Kidney epithelial cell (primary cell): ENCODE measurements at regions not wholly inside any gene's neighbourhood (a gene's known extent, or its start where the extent isn't known, plus 50 kb on each side); places are given as distances from the start of the nearest gene placed in this dataset.

Source experiments
- DNase-seq: peaks from one replicate; pipeline ENCODE4 v3.0.0-alpha.2; 2010; ENCODE audit warnings: low read depth
- H3K27me3 ChIP-seq: 2 replicates; pipeline ENCODE4 v1.6.0; 2011; ENCODE audit warnings: low read length; ENCODE audit not compliant: control insufficient read depth, insufficient read depth
- H3K36me3 ChIP-seq: 2 replicates; pipeline ENCODE4 v1.5.1; 2011; ENCODE audit warnings: low read length; ENCODE audit not compliant: control insufficient read depth, insufficient read depth
- H3K4me3 ChIP-seq: 2 replicates; pipeline ENCODE4 v1.5.1; 2011; ENCODE audit warnings: low read depth, mild to moderate bottlenecking, control low read depth, low read length
- CTCF ChIP-seq: IDR thresholded peaks from 2 replicates; pipeline ENCODE4 v1.5.1; 2011; ENCODE audit warnings: mild to moderate bottlenecking, moderate library complexity, low read length, control low read depth, inconsistent platforms; ENCODE audit not compliant: insufficient read depth, poor library complexity, severe bottlenecking

GRCh38 chr13:111880185-111880584 is 186.8 kb upstream of the SOX1 start:
- no peak for TF ChIP-seq CTCF
- no peak overlapping the region for H3K4me3 ChIP-seq
- no peak for DNase-seq
- H3K36me3 ChIP-seq, result no peaks in the 10 kb centered on the region
- H3K27me3 ChIP-seq, result no peaks in the 10 kb centered on the region

GRCh38 chr13:111881700-111882099 is 185.2 kb upstream of the SOX1 start:
- no peak overlapping the region for H3K4me3 ChIP-seq
- no peaks in the 10 kb centered on the region for H3K36me3 ChIP-seq
- no peak for DNase-seq
- TF ChIP-seq CTCF, result no peak
- H3K27me3 ChIP-seq, result no peaks in the 10 kb centered on the region

- H3K36me3 ChIP-seq, result no peaks in the 10 kb centered on the region
- no peak for DNase-seq
- H3K4me3 ChIP-seq, result no peak overlapping the region
- TF ChIP-seq CTCF, result no peak
- no peaks in the 10 kb centered on the region for H3K27me3 ChIP-seq
These were observed 184.6 kb upstream of the SOX1 start for GRCh38 chr13:111882351-111882750.

DNA sequence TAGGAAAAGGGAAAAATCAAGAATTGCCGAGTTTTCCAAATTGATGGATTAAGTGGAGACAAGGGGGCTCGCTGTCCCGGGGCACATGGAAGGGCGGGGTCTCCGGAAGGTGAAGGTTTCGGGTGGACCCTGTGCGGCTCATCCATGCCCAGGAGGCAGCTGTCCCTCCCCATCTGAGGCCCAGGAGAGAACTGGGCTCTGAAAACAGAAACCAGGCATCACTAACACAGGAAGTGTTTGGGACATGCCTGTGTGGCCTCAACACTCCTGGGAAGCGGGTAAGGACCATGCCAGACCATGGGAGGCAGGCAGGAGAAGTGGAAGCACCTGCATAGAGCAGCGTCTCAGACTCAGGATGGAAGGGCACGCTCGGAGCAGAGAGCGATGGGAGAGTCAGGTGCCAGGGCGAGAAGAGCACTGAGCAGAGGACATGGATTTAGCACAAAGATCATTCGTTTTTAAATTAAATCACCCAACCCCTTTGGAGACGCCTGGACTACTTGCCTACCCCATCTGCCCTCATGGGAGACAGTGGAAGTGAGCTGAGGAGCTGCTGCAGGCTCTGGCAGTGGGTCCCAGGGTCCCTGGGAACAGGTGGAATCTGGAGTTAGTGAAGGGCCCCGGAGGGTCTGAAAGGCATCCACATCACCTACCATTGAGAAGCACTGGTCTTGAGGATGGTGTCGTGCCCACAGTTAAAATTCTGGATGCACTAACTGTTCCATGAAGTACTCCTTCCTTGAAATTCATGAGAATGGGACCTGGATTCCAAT is 183.2 kb upstream of the SOX1 start:
- no peak for DNase-seq
- Histone ChIP-seq H3K4me3 (no peak overlapping the region), H3K27me3 (no peaks in the 10 kb centered on the region), H3K36me3 (no peaks in the 10 kb centered on the region)
- no peak for TF ChIP-seq CTCF

- no peaks in the 10 kb centered on the region for H3K36me3 ChIP-seq
- TF ChIP-seq CTCF, result no peak
- no peak overlapping the region for H3K4me3 ChIP-seq
- DNase-seq, result no peak
- H3K27me3 ChIP-seq, result no peaks in the 10 kb centered on the region
These were observed 180.6 kb upstream of the SOX1 start for GRCh38 chr13:111886217-111886945.
